T-helper 1 cell treated with Interleukin-12 subunit alpha and Interleukin-12 subunit beta and Interleukin-4 antibody, amounts not matched to agents 30 μg/mL and 1 μg/mL, for 36 hours (primary cell): ENCODE measurements at regions not wholly inside any gene's neighbourhood (a gene's known extent, or its start where the extent isn't known, plus 50 kb on each side); places are given as distances from the start of the nearest gene placed in this dataset.
"Not testable (repeated sequence)": the region's sequence is repeated elsewhere in the genome, so short reads cannot be mapped to it uniquely, and the experiment has no call there.

Experiments used
- H3K27ac Mint-ChIP-seq: one replicate; pipeline ENCODE4 v1.8.0; 2021; ENCODE audit warnings: mild to moderate bottlenecking, mixed read lengths
- H3K27me3 Mint-ChIP-seq: one replicate; pipeline ENCODE4 v1.8.0; 2021; ENCODE audit warnings: low read depth, mixed read lengths
- H3K36me3 Mint-ChIP-seq: one replicate; pipeline ENCODE4 v1.8.0; 2021; ENCODE audit warnings: low read depth, mixed read lengths
- H3K4me1 Mint-ChIP-seq: one replicate; pipeline ENCODE4 v1.8.0; 2021; ENCODE audit warnings: low read depth, mixed read lengths
- H3K4me3 Mint-ChIP-seq: one replicate; pipeline ENCODE4 v1.8.0; 2021; ENCODE audit warnings: mild to moderate bottlenecking, moderate library complexity, mixed read lengths
- H3K9me3 Mint-ChIP-seq: one replicate; pipeline ENCODE4 v1.8.0; 2021; ENCODE audit warnings: mixed read lengths

DNA sequence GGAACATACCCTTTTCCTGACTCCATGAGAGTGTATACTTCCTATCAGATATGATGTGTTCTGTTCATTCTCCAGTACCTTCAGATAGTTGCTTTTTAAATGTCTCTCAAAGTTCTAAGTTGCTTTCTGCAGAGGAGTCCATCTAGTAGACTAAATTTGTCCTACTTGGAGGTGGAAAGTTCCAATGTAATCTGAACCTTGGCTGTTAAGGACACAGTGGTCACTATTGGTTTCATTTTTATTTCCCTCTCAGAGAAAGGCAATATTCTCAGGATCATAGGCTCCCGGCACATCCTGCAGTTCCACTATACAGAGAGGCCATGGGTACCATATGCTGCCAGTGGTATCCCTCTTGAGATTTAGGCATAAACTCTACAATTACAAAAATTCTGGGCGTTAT is 634.6 kb downstream of the LRRC70 start:
- H3K4me1 Mint-ChIP-seq: no peaks in the 10 kb centered on the region
- H3K4me3 Mint-ChIP-seq: no peak overlapping the region
- peaks cover 2% of the 10 kb centered on the region for H3K9me3 Mint-ChIP-seq
- no peak overlapping the region for H3K27ac Mint-ChIP-seq
- no peaks in the 10 kb centered on the region for H3K27me3 Mint-ChIP-seq
- no peaks in the 10 kb centered on the region for H3K36me3 Mint-ChIP-seq

- Mint-ChIP-seq H3K4me3 (no peak overlapping the region), H3K27ac (no peak overlapping the region), H3K4me1 (no peaks in the 10 kb centered on the region), H3K9me3 (peaks cover 3% of the 10 kb centered on the region), H3K27me3 (no peaks in the 10 kb centered on the region), H3K36me3 (no peaks in the 10 kb centered on the region)
Measured at GRCh38 chr5:63211448-63212132, 633.0 kb downstream of the LRRC70 start.

DNA sequence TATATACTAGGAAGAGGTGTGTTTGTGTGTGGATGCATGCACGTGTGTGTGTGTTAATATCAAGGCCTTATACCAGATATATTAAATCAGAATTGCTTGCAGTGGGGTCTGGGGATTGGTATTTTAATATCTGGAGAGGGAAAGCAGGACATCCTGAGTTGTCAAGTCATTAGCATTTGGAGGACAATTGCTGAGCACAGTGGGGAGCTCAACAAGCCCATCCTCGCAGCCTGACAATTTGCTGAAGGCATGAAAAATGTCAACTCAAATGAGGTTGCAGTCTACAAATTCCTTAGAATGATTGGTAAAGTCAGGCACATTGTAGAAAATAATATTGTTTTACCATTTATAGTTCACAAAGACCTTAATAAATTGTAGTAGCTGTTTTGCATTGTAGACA is 627.4 kb downstream of the LRRC70 start:
- Mint-ChIP-seq H3K4me1 (no peaks in the 10 kb centered on the region), H3K27ac (no peak overlapping the region), H3K4me3 (no peak overlapping the region), H3K27me3 (no peaks in the 10 kb centered on the region), H3K9me3 (peaks cover 3% of the 10 kb centered on the region), H3K36me3 (no peaks in the 10 kb centered on the region)

GRCh38 chr5:63201738-63202137 is 623.1 kb downstream of the LRRC70 start:
- no peaks in the 10 kb centered on the region for H3K27me3 Mint-ChIP-seq
- no peaks in the 10 kb centered on the region for H3K4me1 Mint-ChIP-seq
- no peak overlapping the region for H3K4me3 Mint-ChIP-seq
- H3K27ac Mint-ChIP-seq: no peak overlapping the region
- no peaks in the 10 kb centered on the region for H3K9me3 Mint-ChIP-seq
- H3K36me3 Mint-ChIP-seq: no peaks in the 10 kb centered on the region

DNA sequence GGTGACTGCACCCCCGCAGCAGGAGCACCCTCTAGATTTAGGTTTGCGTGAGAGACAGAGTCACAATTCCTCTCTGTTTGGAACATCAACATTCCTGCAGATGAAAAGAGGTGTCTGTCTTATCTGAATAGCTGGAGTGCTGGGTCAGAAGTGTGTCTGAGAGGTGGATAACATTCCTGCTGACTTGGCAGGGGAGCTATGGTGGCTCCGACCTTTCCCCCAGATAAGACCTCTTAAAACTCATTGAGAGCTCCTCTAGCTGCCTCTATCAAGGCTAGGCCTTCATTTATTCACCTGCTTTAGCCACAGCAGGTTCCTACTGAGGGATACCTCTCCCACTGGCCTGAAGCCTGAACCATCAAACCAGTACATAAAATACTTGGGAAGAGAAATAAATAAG is 615.5 kb downstream of the LRRC70 start:
- Mint-ChIP-seq H3K36me3 (no peaks in the 10 kb centered on the region), H3K4me3 (no peak overlapping the region), H3K9me3 (no peaks in the 10 kb centered on the region), H3K27me3 (no peaks in the 10 kb centered on the region), H3K27ac (no peak overlapping the region), H3K4me1 (no peaks in the 10 kb centered on the region)

DNA sequence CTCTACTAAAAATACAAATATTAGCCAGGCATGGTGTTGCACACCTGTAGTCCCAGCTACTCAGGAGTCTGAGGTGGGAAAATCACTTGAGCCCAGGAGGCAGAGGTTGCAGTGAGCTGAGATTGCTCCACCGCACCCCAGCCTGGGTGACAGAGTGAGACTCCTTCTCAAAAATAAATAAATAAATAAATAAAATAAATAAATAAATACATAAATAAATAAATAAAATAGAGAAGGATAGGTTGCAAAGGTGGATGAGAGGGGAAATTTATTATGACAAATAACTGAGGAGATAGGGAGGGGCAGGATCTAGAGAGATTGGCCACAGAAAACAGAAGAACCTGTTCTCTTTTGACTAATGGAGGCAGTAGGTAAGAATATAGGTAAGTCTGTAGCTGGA is 601.6 kb downstream of the LRRC70 start:
- not testable (repeated sequence) for H3K27me3 Mint-ChIP-seq, H3K4me1 Mint-ChIP-seq, H3K27ac Mint-ChIP-seq, H3K9me3 Mint-ChIP-seq, H3K36me3 Mint-ChIP-seq, H3K4me3 Mint-ChIP-seq

GRCh38 chr5:63175850-63176249 is 597.2 kb downstream of the LRRC70 start:
- H3K27me3 Mint-ChIP-seq: no peaks in the 10 kb centered on the region
- no peak overlapping the region for H3K27ac Mint-ChIP-seq
- no peak overlapping the region for H3K4me3 Mint-ChIP-seq
- no peaks in the 10 kb centered on the region for H3K36me3 Mint-ChIP-seq
- H3K4me1 Mint-ChIP-seq: no peaks in the 10 kb centered on the region
- H3K9me3 Mint-ChIP-seq: no peaks in the 10 kb centered on the region

- Mint-ChIP-seq H3K4me1 (no peaks in the 10 kb centered on the region), H3K27ac (no peak overlapping the region), H3K27me3 (no peaks in the 10 kb centered on the region), H3K9me3 (no peaks in the 10 kb centered on the region), H3K36me3 (no peaks in the 10 kb centered on the region), H3K4me3 (no peak overlapping the region)
Measured at GRCh38 chr5:63170486-63170885, 591.9 kb downstream of the LRRC70 start.

GRCh38 chr5:63164838-63165535 is 586.4 kb downstream of the LRRC70 start:
- no peaks in the 10 kb centered on the region for H3K36me3 Mint-ChIP-seq
- no peak overlapping the region for H3K4me3 Mint-ChIP-seq
- H3K4me1 Mint-ChIP-seq: no peaks in the 10 kb centered on the region
- H3K27ac Mint-ChIP-seq: no peak overlapping the region
- H3K27me3 Mint-ChIP-seq: no peaks in the 10 kb centered on the region
- no peaks in the 10 kb centered on the region for H3K9me3 Mint-ChIP-seq

GRCh38 chr5:63164339-63164738 is 585.7 kb downstream of the LRRC70 start:
- H3K4me1 Mint-ChIP-seq: no peaks in the 10 kb centered on the region
- H3K36me3 Mint-ChIP-seq: no peaks in the 10 kb centered on the region
- H3K27me3 Mint-ChIP-seq: no peaks in the 10 kb centered on the region
- H3K9me3 Mint-ChIP-seq: no peaks in the 10 kb centered on the region
- no peak overlapping the region for H3K4me3 Mint-ChIP-seq
- H3K27ac Mint-ChIP-seq: no peak overlapping the region

- H3K36me3 Mint-ChIP-seq: no peaks in the 10 kb centered on the region
- H3K4me3 Mint-ChIP-seq: no peak overlapping the region
- H3K27ac Mint-ChIP-seq: no peak overlapping the region
- H3K4me1 Mint-ChIP-seq: no peaks in the 10 kb centered on the region
- no peaks in the 10 kb centered on the region for H3K9me3 Mint-ChIP-seq
- H3K27me3 Mint-ChIP-seq: no peaks in the 10 kb centered on the region
Measured at GRCh38 chr5:63155310-63155631, 576.7 kb downstream of the LRRC70 start.

GRCh38 chr5:63154476-63155309 is 576.1 kb downstream of the LRRC70 start:
- no peak overlapping the region for H3K4me3 Mint-ChIP-seq
- no peaks in the 10 kb centered on the region for H3K4me1 Mint-ChIP-seq
- no peaks in the 10 kb centered on the region for H3K9me3 Mint-ChIP-seq
- H3K27ac Mint-ChIP-seq: no peak overlapping the region
- no peaks in the 10 kb centered on the region for H3K36me3 Mint-ChIP-seq
- no peaks in the 10 kb centered on the region for H3K27me3 Mint-ChIP-seq

GRCh38 chr5:63152871-63153270 is 574.3 kb downstream of the LRRC70 start:
- no peaks in the 10 kb centered on the region for H3K4me1 Mint-ChIP-seq
- no peaks in the 10 kb centered on the region for H3K9me3 Mint-ChIP-seq

DNA sequence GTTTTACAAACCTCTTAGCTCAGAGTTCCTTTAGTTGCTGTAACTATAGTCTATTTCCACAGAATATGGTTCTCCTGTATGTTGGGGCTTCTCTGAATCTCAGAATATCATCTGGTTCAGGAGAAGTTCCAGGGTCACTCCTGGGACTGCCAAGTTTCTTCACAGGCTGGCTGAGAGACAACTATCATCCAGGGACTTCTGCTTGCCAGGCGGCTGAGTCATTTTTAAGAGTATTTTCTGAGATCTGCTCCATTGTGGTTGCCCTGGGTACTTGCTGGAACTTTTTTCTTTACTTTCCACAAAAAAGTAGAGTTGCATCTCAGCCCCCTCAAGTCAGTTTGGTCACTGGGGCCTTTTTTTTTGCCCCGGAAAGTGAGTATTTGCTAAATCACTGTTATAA is 566.5 kb downstream of the LRRC70 start:
- no peaks in the 10 kb centered on the region for H3K4me1 Mint-ChIP-seq
- H3K36me3 Mint-ChIP-seq: no peaks in the 10 kb centered on the region
- H3K27ac Mint-ChIP-seq: no peak overlapping the region
- no peak overlapping the region for H3K4me3 Mint-ChIP-seq
- no peaks in the 10 kb centered on the region for H3K9me3 Mint-ChIP-seq
- H3K27me3 Mint-ChIP-seq: no peaks in the 10 kb centered on the region

More at GRCh38 chr5:63152871-63153270, 574.3 kb downstream of the LRRC70 start:
- Mint-ChIP-seq H3K27me3 (no peaks in the 10 kb centered on the region), H3K27ac (no peak overlapping the region), H3K4me3 (no peak overlapping the region), H3K36me3 (no peaks in the 10 kb centered on the region)

- Mint-ChIP-seq H3K27me3 (no peaks in the 10 kb centered on the region), H3K27ac (no peak overlapping the region), H3K4me3 (no peak overlapping the region), H3K9me3 (no peaks in the 10 kb centered on the region), H3K4me1 (no peaks in the 10 kb centered on the region), H3K36me3 (no peaks in the 10 kb centered on the region)
Measured at GRCh38 chr5:63141591-63141990, 563.0 kb downstream of the LRRC70 start.
